Natural killer cell (primary cell): ENCODE measurements at regions not wholly inside any gene's neighbourhood (a gene's known extent, or its start where the extent isn't known, plus 50 kb on each side); places are given as distances from the start of the nearest gene placed in this dataset.

ENCODE experiments used
- ATAC-seq, 3 donors: fragments of 150-1000 bp in 2 of 3; fragments of 200-7000 bp in 1 of 3; cut with Tn5 transposase; 1 replicate in 1 of 3; 2 replicates in 2 of 3; pipeline ENCODE4 v1.10.0; 2021; ENCODE audit warnings: mild to moderate bottlenecking in 2 of 3, moderate library complexity in 2 of 3
- DNase-seq, 2 donors: peaks; one replicate each; pipeline versions ENCODE4 v3.0.0 to v3.0.0-alpha.2; 2013 to 2021; ENCODE audit warnings: mixed read lengths in 1 of 2
- H3K27ac ChIP-seq: one replicate; pipeline ENCODE4 v1.5.1; 2013; ENCODE audit warnings: mild to moderate bottlenecking, low read length
- H3K27me3 ChIP-seq: one replicate; pipeline ENCODE4 v1.6.1; 2013; ENCODE audit warnings: low read length; ENCODE audit not compliant: control insufficient read depth, insufficient read depth
- H3K36me3 ChIP-seq: one replicate; pipeline ENCODE4 v1.6.1; 2013; ENCODE audit warnings: low read length; ENCODE audit not compliant: control insufficient read depth, insufficient read depth
- H3K4me1 ChIP-seq: one replicate; pipeline ENCODE4 v1.6.1; 2013; ENCODE audit warnings: low read length; ENCODE audit not compliant: control insufficient read depth, insufficient read depth
- H3K4me3 ChIP-seq: one replicate; pipeline ENCODE4 v1.5.1; 2013; ENCODE audit warnings: low read length
- H3K9me3 ChIP-seq: one replicate; pipeline ENCODE4 v1.6.1; 2013; ENCODE audit warnings: low read length; ENCODE audit not compliant: control insufficient read depth, insufficient read depth
- H3K27ac Mint-ChIP-seq, 2 donors: one replicate each; pipeline ENCODE4 v1.8.0; 2022; ENCODE audit warnings: mild to moderate bottlenecking in 2 of 2, mixed read lengths in 2 of 2, moderate library complexity in 1 of 2
- H3K27me3 Mint-ChIP-seq, 2 donors: one replicate each; pipeline ENCODE4 v1.8.0; 2022; ENCODE audit warnings: low read depth in 2 of 2, mixed read lengths in 2 of 2
- H3K36me3 Mint-ChIP-seq: one replicate; pipeline ENCODE4 v1.8.0; 2022; ENCODE audit warnings: mixed read lengths
- H3K4me1 Mint-ChIP-seq, 2 donors: one replicate each; pipeline ENCODE4 v1.8.0; 2022; ENCODE audit warnings: mixed read lengths in 2 of 2
- H3K4me3 Mint-ChIP-seq: one replicate; pipeline ENCODE4 v1.8.0; 2022; ENCODE audit warnings: mild to moderate bottlenecking, moderate library complexity, mixed read lengths
- H3K9me3 Mint-ChIP-seq, 2 donors: one replicate each; pipeline ENCODE4 v1.8.0; 2022; ENCODE audit warnings: mixed read lengths in 2 of 2
- WGBS: methylation state at CpG from one replicate; pipeline ENCODE4 v1.1.7; 2013; ENCODE audit warnings: missing lambda C conversion rate; ENCODE audit not compliant: insufficient coverage; 5-methylcytosine and 5-hydroxymethylcytosine counted together
- intact Hi-C: fragments of 100-400 bp; cut with micrococcal nuclease; formaldehyde crosslinking; loops from one replicate; pipeline ENCODE4 v1.14.2; 2022
- TF ChIP-seq, protein P1 (sequence below): fragments of 200-600 bp; IDR thresholded peaks from one replicate; pipeline ENCODE4 v1.8.0; 2022; ENCODE audit warnings: antibody characterized with exemption

DNA sequence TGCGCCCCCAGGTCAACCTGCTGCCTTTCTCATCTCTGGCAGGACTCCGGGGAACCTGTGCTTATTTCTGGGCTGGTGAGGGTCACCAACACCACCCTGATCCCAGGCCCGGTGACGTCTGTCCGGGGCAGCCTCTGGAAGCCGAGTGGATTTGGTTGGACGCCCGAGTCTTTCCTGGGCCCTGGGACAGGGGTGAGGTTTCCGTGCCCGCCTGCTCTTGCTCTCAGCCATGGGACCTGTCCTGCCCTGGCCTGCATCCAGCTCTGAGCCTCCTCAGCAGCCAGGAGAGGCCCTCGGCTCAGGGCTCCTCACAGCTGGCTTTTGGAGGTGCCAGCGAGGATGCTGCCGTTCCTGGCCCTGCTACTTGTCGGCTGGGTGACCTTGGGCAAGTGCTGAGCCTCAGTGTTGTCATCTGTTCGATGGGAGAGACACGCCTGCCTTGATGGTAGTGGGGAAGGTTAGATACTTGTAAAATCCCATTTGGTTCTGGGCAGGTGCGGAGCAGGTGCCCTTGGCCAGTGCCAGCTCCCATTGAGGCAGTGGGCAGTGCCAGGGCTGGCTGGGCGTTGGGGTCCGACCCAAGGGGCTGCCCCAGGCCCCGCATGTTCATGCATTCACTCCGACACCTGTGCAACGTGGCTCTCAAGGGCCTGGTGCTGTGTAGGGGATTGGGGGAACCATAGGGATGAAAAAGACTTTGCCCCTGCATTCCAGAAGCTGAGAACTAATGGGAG lies 58.9 kb upstream of the THY1 start:
- H3K4me1 Mint-ChIP-seq = peaks cover 0 to 6% of the 10 kb centered on the region in 2 donors
- H3K4me3 Mint-ChIP-seq = no peak overlapping the region
- H3K27ac Mint-ChIP-seq = no peak overlapping the region

DNA sequence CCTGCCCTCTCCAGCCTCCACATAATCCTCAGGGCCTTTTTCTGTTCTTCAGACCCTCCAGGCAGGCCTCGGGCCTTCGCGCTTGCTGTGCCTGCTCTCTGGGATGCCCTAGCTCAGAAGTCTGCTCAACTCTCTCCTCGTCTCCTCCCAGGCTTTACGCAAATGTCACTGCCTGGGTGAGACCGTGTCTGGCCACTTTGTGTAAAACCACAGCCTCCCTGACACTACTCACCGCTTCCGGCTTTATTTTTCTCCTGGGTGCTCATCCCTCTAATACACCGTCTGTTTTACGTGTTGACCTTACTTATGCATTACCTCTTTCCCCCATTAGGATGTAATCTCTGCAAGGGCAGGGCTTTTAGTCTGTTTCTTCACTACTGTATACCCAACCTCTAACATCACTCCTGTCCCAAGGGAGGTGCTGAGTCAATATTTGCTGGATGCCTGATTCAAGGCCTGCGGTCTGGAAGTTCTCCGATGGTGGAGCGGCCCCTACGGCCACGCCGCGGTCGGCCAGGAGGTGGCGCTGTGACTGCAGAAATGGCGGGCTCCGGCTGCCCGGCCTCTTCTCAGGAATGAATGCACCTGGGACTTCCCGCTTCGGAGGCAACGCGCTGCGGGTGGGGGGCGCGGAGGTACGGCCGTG lies 58.2 kb upstream of the THY1 start:
- WGBS = 27% methylated on average over 31 of the region's 31 CpGs
- H3K9me3 Mint-ChIP-seq = no peaks in the 10 kb centered on the region
- H3K27ac Mint-ChIP-seq = no peak overlapping the region
- Histone ChIP-seq H3K4me3 (no peak overlapping the region), H3K9me3 (no peaks in the 10 kb centered on the region), H3K36me3 (no peaks in the 10 kb centered on the region), H3K27me3 (no peaks in the 10 kb centered on the region), H3K27ac (no peak overlapping the region), H3K4me1 (peaks cover 3% of the 10 kb centered on the region)
- no peak overlapping the region for H3K4me3 Mint-ChIP-seq
- no peaks in the 10 kb centered on the region for H3K36me3 Mint-ChIP-seq
- ATAC-seq = peak; percentile 53 to 86 (median 65)
- TF ChIP-seq, protein P1, sequence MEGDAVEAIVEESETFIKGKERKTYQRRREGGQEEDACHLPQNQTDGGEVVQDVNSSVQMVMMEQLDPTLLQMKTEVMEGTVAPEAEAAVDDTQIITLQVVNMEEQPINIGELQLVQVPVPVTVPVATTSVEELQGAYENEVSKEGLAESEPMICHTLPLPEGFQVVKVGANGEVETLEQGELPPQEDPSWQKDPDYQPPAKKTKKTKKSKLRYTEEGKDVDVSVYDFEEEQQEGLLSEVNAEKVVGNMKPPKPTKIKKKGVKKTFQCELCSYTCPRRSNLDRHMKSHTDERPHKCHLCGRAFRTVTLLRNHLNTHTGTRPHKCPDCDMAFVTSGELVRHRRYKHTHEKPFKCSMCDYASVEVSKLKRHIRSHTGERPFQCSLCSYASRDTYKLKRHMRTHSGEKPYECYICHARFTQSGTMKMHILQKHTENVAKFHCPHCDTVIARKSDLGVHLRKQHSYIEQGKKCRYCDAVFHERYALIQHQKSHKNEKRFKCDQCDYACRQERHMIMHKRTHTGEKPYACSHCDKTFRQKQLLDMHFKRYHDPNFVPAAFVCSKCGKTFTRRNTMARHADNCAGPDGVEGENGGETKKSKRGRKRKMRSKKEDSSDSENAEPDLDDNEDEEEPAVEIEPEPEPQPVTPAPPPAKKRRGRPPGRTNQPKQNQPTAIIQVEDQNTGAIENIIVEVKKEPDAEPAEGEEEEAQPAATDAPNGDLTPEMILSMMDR = peak; percentile 80
- peaks cover 0 to 6% of the 10 kb centered on the region in 2 donors for H3K4me1 Mint-ChIP-seq
- peaks cover 34 to 49% of the 10 kb centered on the region in 2 donors for H3K27me3 Mint-ChIP-seq
- intact Hi-C loops = no loop called here
- peak; percentile 68 to 71 for DNase-seq

More for the DNA sequence above, 58.9 kb upstream of the THY1 start:
- Mint-ChIP-seq H3K36me3 (no peaks in the 10 kb centered on the region), H3K27me3 (peaks cover 32 to 42% of the 10 kb centered on the region in 2 donors), H3K9me3 (no peaks in the 10 kb centered on the region)
- Histone ChIP-seq H3K27me3 (no peaks in the 10 kb centered on the region), H3K4me3 (no peak overlapping the region), H3K9me3 (no peaks in the 10 kb centered on the region), H3K4me1 (peaks cover 3% of the 10 kb centered on the region), H3K27ac (no peak overlapping the region), H3K36me3 (no peaks in the 10 kb centered on the region)
- intact Hi-C loops = no loop called here
- TF ChIP-seq, protein P1 = peak; percentile 34
- peak in 1 of 3 donors; percentile 24 for ATAC-seq
- DNase-seq = no peak
- WGBS = 64% methylated on average over 22 of the region's 22 CpGs

DNA sequence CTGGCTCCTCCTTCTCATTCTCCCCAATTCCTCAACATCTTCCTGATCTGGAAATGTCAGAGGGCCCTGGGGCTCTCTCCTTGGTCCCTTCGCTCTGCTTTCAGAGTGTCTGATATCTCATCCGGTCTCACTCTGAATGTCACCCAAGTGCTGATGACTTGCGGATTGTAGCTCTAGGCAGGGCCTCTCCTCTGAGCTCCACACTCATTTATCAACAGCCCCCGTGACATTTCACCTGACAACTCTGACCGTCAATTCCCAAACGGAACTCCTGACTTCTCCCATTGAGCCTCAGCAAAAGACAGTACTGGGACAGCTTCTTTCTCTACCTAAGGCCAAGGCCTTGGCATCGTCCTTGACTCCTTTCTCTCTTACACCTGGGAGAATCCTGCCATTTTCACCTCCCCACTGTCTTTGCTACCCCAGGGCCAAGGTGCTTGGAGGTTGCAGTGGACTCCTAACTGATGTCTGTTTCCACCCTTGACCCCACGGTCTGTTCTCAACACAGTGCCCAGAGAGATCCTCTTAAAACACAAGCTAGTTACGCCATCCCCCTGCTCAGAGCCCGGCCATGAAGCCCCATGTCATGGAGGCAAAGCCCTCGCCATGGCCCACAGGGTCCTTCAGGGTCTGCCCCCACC lies 57.5 kb upstream of the THY1 start:
- WGBS = 87% methylated on average over 11 of the region's 11 CpGs
- Histone ChIP-seq H3K4me1 (peaks cover 3% of the 10 kb centered on the region), H3K4me3 (no peak overlapping the region), H3K9me3 (no peaks in the 10 kb centered on the region), H3K27me3 (no peaks in the 10 kb centered on the region), H3K27ac (no peak overlapping the region), H3K36me3 (no peaks in the 10 kb centered on the region)
- H3K36me3 Mint-ChIP-seq = no peaks in the 10 kb centered on the region
- H3K27me3 Mint-ChIP-seq = peaks cover 34 to 50% of the 10 kb centered on the region in 2 donors
- H3K27ac Mint-ChIP-seq = no peak overlapping the region
- ATAC-seq (no peak), DNase-seq (no peak)
- peaks cover 0 to 6% of the 10 kb centered on the region in 2 donors for H3K4me1 Mint-ChIP-seq
- H3K9me3 Mint-ChIP-seq = no peaks in the 10 kb centered on the region
- TF ChIP-seq, protein P1 = no peak
- intact Hi-C loops = no loop called here
- H3K4me3 Mint-ChIP-seq = no peak overlapping the region
